GM23338 (cell line): ENCODE measurements at regions not wholly inside any gene's neighbourhood (a gene's known extent, or its start where the extent isn't known, plus 50 kb on each side); places are given as distances from the start of the nearest gene placed in this dataset.

Source experiments
- ATAC-seq: fragments of 200-7000 bp; cut with Tn5 transposase; 3 replicates; pipeline ENCODE4 v1.9.1; 2020
- DNase-seq: peaks from one replicate; pipeline ENCODE4 v3.0.0-alpha.2; 2015; ENCODE audit warnings: low spot score
- H2AFZ ChIP-seq: fragments of 200-600 bp; sonication (generic); 2 replicates; pipeline ENCODE4 v1.8.0; 2016; ENCODE audit warnings: antibody characterized with exemption, mild to moderate bottlenecking, moderate library complexity
- H3F3A ChIP-seq: fragments of 200-600 bp; sonication (generic); replicated peaks from 2 replicates; pipeline ENCODE4 v1.8.0; 2017; ENCODE audit warnings: antibody characterized with exemption, mixed run types, low read depth
- H3K27ac ChIP-seq: fragments of 200-600 bp; sonication (generic); 2 replicates; pipeline ENCODE4 v1.6.1; 2016; ENCODE audit warnings: low read depth
- H3K27me3 ChIP-seq: fragments of 200-600 bp; sonication (generic); 2 replicates; pipeline ENCODE4 v1.8.0; 2016; ENCODE audit warnings: mild to moderate bottlenecking, mixed run types, moderate library complexity; ENCODE audit not compliant: insufficient read depth
- H3K36me3 ChIP-seq: fragments of 200-600 bp; sonication (generic); 2 replicates; pipeline ENCODE4 v1.8.0; 2016; ENCODE audit warnings: mild to moderate bottlenecking; ENCODE audit not compliant: insufficient read depth
- H3K4me1 ChIP-seq: fragments of 200-600 bp; sonication (generic); 2 replicates; pipeline ENCODE4 v1.8.0; 2016; ENCODE audit warnings: mild to moderate bottlenecking, moderate library complexity; ENCODE audit not compliant: insufficient read depth
- H3K4me2 ChIP-seq: fragments of 200-600 bp; sonication (generic); 2 replicates; pipeline ENCODE4 v1.7.1; 2017; ENCODE audit warnings: mixed run types
- H3K4me3 ChIP-seq: fragments of 200-600 bp; sonication (generic); 2 replicates; pipeline ENCODE4 v1.6.1; 2016; ENCODE audit warnings: mixed run types
- H3K79me2 ChIP-seq: fragments of 200-600 bp; sonication (generic); replicated peaks from 2 replicates; pipeline ENCODE4 v1.8.0; 2017; ENCODE audit warnings: mild to moderate bottlenecking; ENCODE audit not compliant: insufficient read depth
- H3K9me2 ChIP-seq: fragments of 200-600 bp; sonication (generic); 2 replicates; pipeline ENCODE4 v1.8.0; 2017; ENCODE audit not compliant: insufficient read depth
- H4K20me1 ChIP-seq: fragments of 200-600 bp; sonication (generic); replicated peaks from 2 replicates; pipeline ENCODE4 v1.8.0; 2017; ENCODE audit warnings: mild to moderate bottlenecking; ENCODE audit not compliant: insufficient read depth
- H3K27ac Mint-ChIP-seq: 2 replicates; pipeline ENCODE4 v1.8.0; 2020; ENCODE audit warnings: inconsistent platforms, mild to moderate bottlenecking, moderate library complexity, mixed read lengths
- H3K27me3 Mint-ChIP-seq: 3 replicates; pipeline ENCODE4 v1.8.0; 2022; ENCODE audit warnings: low read depth, mild to moderate bottlenecking, moderate library complexity, mixed read lengths, inconsistent platforms; ENCODE audit not compliant: insufficient read depth, poor library complexity
- H3K36me3 Mint-ChIP-seq: 3 replicates; pipeline ENCODE4 v1.8.0; 2021; ENCODE audit warnings: low read depth, mild to moderate bottlenecking, inconsistent platforms, moderate library complexity, mixed read lengths
- H3K4me1 Mint-ChIP-seq: 3 replicates; pipeline ENCODE4 v1.8.0; 2020; ENCODE audit warnings: mild to moderate bottlenecking, inconsistent platforms, mixed read lengths
- H3K4me3 Mint-ChIP-seq: 3 replicates; pipeline ENCODE4 v1.8.0; 2021; ENCODE audit warnings: moderate library complexity, mild to moderate bottlenecking, inconsistent platforms, mixed read lengths
- H3K9me3 Mint-ChIP-seq: 3 replicates; pipeline ENCODE4 v1.8.0; 2020; ENCODE audit warnings: moderate library complexity, mild to moderate bottlenecking, inconsistent platforms, mixed read lengths
- CREB1 ChIP-seq: fragments of 250-450 bp; sonication (Bioruptor Pico); IDR thresholded peaks from 2 replicates; pipeline ENCODE4 v1.5.0; 2020; ENCODE audit warnings: low read depth, mild to moderate bottlenecking, moderate library complexity
- EZH2 ChIP-seq: fragments of 200-600 bp; sonication (generic); IDR thresholded peaks from one replicate; pipeline ENCODE4 v1.8.0; 2017; ENCODE audit warnings: antibody characterized with exemption, mild to moderate bottlenecking, low read depth; ENCODE audit not compliant: unreplicated experiment
- POLR2AphosphoS5 ChIP-seq: IDR thresholded peaks from 2 replicates; pipeline ENCODE4 v1.6.1; 2016; ENCODE audit warnings: antibody characterized with exemption, low read depth
- ZNF331 ChIP-seq: fragments of 250-450 bp; sonication (Bioruptor Pico); IDR thresholded peaks from 2 replicates; pipeline ENCODE4 v1.5.0; 2020; ENCODE audit warnings: low read depth, mild to moderate bottlenecking, moderate library complexity
- TF ChIP-seq, protein P1 (sequence below), 2 experiments: fragments of 200-600 bp in 1 of 2; sonication (generic) in 1 of 2; conservative IDR thresholded peaks; 2 replicates each; pipeline versions ENCODE4 v1.5.1 to v1.6.1; 2016 to 2017; ENCODE audit warnings: antibody characterized with exemption in 2 of 2, low read depth in 2 of 2, mild to moderate bottlenecking in 2 of 2, moderate library complexity in 1 of 2
- TF ChIP-seq, protein P2 (sequence below): IDR thresholded peaks from 2 replicates; pipeline ENCODE4 v1.6.1; 2016; ENCODE audit warnings: antibody characterized with exemption
- TF ChIP-seq, protein P3 (sequence below): fragments of 250-450 bp; sonication (Bioruptor Pico); IDR thresholded peaks from 2 replicates; pipeline ENCODE4 v1.5.0; 2020; ENCODE audit warnings: mild to moderate bottlenecking, moderate library complexity

DNA sequence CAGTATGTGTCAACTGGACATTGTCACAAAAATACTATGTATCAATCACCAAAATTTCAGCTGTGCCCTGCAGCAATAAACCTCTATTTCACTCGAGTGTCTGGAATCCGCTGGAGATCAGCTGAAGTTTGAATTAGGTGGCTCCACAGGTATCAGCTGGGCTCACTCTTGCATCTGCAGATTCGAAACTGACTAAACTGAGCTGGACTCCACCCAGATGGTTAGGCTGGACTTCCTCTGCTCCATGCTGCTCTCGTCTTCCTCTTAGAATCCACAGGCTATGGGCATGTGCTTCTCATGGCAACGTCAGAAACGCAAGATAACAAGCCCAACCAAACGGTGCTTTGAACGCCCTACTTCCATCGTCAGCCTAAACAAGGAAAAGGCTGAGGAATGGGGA, 565.3 kb upstream of the ROBO2 start:
- H3K79me2 ChIP-seq, result no peaks in the 10 kb centered on the region
- no peaks in the 10 kb centered on the region for H3K27me3 ChIP-seq
- Mint-ChIP-seq H3K36me3 (0 out of 3 replicates have a peak, but pooled peaks cover 2% of the 10 kb centered on the region), H3K4me1 (no peaks in the 10 kb centered on the region), H3K9me3 (no peaks in the 10 kb centered on the region), H3K27ac (no peak overlapping the region), H3K27me3 (no peaks in the 10 kb centered on the region), H3K4me3 (no peak overlapping the region)
- ATAC-seq, result no peak
- no peak for DNase-seq
- no peak overlapping the region for H3K4me2 ChIP-seq
- H3K9me2 ChIP-seq, result peaks cover 9% of the 10 kb centered on the region
- TF ChIP-seq, protein P1, sequence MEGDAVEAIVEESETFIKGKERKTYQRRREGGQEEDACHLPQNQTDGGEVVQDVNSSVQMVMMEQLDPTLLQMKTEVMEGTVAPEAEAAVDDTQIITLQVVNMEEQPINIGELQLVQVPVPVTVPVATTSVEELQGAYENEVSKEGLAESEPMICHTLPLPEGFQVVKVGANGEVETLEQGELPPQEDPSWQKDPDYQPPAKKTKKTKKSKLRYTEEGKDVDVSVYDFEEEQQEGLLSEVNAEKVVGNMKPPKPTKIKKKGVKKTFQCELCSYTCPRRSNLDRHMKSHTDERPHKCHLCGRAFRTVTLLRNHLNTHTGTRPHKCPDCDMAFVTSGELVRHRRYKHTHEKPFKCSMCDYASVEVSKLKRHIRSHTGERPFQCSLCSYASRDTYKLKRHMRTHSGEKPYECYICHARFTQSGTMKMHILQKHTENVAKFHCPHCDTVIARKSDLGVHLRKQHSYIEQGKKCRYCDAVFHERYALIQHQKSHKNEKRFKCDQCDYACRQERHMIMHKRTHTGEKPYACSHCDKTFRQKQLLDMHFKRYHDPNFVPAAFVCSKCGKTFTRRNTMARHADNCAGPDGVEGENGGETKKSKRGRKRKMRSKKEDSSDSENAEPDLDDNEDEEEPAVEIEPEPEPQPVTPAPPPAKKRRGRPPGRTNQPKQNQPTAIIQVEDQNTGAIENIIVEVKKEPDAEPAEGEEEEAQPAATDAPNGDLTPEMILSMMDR (conservative IDR thresholded peaks at IDR 0.05; ENCODE audit: low read depth in 2 of 2), result no peak
- TF ChIP-seq CREB1, result no peak
- no peak overlapping the region for H3K4me3 ChIP-seq
- no peaks in the 10 kb centered on the region for H3K4me1 ChIP-seq
- H3K27ac ChIP-seq, result no peak overlapping the region
- no peaks in the 10 kb centered on the region for H3K36me3 ChIP-seq
- H4K20me1 ChIP-seq, result no peaks in the 10 kb centered on the region
- H2AFZ ChIP-seq, result no peak overlapping the region
- no peaks in the 10 kb centered on the region for H3F3A ChIP-seq

DNA sequence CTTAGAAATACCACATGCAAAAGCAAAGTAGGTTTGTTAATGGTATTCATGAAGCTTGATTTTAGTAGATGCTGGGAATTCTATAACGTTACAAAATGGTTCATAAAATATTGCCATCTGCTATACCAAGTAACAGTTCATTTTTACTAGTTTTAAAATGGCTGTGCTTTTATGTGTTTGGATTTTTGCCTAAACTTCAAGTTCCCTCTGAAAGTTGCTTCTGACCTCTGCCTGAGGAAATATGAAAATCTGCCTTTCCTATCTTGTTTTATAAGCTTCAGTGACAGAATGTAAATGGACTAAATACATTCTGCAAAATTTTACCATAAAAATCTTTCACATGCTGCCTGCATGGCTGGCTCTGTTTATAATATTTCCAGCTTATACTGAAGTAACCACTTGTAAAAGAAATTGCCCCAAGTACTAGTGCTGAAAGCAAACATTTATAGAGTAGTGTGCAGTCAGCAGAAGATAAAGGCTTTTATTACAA, 560.7 kb upstream of the ROBO2 start:
- no peak overlapping the region for H3K4me2 ChIP-seq
- Mint-ChIP-seq H3K27ac (no peak overlapping the region), H3K9me3 (no peaks in the 10 kb centered on the region), H3K27me3 (peaks cover 1% of the 10 kb centered on the region), H3K4me3 (no peak overlapping the region), H3K36me3 (no peaks in the 10 kb centered on the region), H3K4me1 (peaks cover 3% of the 10 kb centered on the region; the same call in 1 of the 3 replicates)
- DNase-seq (no peak), ATAC-seq (no peak)
- no peaks in the 10 kb centered on the region for H3K4me1 ChIP-seq
- H3K79me2 ChIP-seq, result no peaks in the 10 kb centered on the region
- H3K4me3 ChIP-seq, result no peak overlapping the region
- no peaks in the 10 kb centered on the region for H3K9me2 ChIP-seq
- no peak overlapping the region for H3K27ac ChIP-seq
- H3F3A ChIP-seq, result no peaks in the 10 kb centered on the region
- no peaks in the 10 kb centered on the region for H3K27me3 ChIP-seq
- no peaks in the 10 kb centered on the region for H4K20me1 ChIP-seq
- TF ChIP-seq ZNF331 (CRISPR knock-in tag) (no peak), CREB1 (no peak), POLR2AphosphoS5 (no peak), EZH2 (no peak)
- TF ChIP-seq, protein P2, sequence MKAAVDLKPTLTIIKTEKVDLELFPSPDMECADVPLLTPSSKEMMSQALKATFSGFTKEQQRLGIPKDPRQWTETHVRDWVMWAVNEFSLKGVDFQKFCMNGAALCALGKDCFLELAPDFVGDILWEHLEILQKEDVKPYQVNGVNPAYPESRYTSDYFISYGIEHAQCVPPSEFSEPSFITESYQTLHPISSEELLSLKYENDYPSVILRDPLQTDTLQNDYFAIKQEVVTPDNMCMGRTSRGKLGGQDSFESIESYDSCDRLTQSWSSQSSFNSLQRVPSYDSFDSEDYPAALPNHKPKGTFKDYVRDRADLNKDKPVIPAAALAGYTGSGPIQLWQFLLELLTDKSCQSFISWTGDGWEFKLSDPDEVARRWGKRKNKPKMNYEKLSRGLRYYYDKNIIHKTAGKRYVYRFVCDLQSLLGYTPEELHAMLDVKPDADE, result no peak
- TF ChIP-seq, protein P3, sequence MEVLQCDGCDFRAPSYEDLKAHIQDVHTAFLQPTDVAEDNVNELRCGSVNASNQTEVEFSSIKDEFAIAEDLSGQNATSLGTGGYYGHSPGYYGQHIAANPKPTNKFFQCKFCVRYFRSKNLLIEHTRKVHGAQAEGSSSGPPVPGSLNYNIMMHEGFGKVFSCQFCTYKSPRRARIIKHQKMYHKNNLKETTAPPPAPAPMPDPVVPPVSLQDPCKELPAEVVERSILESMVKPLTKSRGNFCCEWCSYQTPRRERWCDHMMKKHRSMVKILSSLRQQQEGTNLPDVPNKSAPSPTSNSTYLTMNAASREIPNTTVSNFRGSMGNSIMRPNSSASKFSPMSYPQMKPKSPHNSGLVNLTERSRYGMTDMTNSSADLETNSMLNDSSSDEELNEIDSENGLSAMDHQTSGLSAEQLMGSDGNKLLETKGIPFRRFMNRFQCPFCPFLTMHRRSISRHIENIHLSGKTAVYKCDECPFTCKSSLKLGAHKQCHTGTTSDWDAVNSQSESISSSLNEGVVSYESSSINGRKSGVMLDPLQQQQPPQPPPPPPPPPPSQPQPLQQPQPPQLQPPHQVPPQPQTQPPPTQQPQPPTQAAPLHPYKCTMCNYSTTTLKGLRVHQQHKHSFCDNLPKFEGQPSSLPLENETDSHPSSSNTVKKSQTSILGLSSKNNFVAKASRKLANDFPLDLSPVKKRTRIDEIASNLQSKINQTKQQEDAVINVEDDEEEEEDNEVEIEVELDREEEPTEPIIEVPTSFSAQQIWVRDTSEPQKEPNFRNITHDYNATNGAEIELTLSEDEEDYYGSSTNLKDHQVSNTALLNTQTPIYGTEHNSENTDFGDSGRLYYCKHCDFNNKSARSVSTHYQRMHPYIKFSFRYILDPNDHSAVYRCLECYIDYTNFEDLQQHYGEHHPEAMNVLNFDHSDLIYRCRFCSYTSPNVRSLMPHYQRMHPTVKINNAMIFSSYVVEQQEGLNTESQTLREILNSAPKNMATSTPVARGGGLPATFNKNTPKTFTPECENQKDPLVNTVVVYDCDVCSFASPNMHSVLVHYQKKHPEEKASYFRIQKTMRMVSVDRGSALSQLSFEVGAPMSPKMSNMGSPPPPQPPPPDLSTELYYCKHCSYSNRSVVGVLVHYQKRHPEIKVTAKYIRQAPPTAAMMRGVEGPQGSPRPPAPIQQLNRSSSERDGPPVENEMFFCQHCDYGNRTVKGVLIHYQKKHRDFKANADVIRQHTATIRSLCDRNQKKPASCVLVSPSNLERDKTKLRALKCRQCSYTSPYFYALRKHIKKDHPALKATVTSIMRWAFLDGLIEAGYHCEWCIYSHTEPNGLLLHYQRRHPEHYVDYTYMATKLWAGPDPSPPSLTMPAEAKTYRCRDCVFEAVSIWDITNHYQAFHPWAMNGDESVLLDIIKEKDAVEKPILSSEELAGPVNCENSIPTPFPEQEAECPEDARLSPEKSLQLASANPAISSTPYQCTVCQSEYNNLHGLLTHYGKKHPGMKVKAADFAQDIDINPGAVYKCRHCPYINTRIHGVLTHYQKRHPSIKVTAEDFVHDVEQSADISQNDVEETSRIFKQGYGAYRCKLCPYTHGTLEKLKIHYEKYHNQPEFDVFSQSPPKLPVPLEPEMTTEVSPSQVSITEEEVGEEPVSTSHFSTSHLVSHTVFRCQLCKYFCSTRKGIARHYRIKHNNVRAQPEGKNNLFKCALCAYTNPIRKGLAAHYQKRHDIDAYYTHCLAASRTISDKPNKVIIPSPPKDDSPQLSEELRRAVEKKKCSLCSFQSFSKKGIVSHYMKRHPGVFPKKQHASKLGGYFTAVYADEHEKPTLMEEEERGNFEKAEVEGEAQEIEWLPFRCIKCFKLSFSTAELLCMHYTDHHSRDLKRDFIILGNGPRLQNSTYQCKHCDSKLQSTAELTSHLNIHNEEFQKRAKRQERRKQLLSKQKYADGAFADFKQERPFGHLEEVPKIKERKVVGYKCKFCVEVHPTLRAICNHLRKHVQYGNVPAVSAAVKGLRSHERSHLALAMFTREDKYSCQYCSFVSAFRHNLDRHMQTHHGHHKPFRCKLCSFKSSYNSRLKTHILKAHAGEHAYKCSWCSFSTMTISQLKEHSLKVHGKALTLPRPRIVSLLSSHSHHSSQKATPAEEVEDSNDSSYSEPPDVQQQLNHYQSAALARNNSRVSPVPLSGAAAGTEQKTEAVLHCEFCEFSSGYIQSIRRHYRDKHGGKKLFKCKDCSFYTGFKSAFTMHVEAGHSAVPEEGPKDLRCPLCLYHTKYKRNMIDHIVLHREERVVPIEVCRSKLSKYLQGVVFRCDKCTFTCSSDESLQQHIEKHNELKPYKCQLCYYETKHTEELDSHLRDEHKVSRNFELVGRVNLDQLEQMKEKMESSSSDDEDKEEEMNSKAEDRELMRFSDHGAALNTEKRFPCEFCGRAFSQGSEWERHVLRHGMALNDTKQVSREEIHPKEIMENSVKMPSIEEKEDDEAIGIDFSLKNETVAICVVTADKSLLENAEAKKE (CRISPR knock-in tag), result no peak
- no peak overlapping the region for H2AFZ ChIP-seq
- H3K36me3 ChIP-seq, result no peaks in the 10 kb centered on the region
